ENCODE measurements at regions not wholly inside any gene's neighbourhood (a gene's known extent, or its start where the extent isn't known, plus 50 kb on each side); places are given as distances from the start of the nearest gene placed in this dataset.
A peak's percentile ranks its signal among the peaks of the same experiment; 100 is the strongest.

DNA sequence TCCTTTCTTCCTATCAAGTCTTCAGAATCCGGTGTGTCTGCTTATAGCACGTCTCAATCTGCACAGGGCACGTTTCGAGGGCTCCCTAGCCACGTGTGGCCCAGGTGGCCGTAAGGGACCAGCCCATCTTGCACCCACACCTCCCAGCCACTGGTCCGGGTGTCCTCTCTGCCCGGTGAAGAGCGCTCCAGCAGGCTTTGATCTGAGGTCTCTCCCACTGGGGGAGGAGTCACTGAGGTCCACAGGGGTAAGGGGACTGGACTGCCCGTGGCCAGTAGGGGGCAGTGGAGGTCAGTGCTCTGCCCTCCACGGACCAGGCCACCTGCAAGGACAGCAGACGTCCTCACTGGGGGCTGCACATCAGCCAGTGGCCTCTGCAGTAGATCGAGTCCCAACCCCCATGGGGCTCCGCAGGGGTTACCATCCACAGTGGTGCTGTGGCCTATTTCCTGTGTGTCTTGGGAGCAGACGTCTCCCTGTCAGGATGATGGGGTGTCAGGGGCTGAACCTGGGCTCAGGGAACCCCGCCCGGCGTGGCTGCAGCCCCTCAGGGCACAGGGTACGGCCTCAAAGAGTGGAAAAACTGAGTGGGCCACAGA is 204.1 kb upstream of the CIBAR2 start:
- TF ChIP-seq, protein P1, sequence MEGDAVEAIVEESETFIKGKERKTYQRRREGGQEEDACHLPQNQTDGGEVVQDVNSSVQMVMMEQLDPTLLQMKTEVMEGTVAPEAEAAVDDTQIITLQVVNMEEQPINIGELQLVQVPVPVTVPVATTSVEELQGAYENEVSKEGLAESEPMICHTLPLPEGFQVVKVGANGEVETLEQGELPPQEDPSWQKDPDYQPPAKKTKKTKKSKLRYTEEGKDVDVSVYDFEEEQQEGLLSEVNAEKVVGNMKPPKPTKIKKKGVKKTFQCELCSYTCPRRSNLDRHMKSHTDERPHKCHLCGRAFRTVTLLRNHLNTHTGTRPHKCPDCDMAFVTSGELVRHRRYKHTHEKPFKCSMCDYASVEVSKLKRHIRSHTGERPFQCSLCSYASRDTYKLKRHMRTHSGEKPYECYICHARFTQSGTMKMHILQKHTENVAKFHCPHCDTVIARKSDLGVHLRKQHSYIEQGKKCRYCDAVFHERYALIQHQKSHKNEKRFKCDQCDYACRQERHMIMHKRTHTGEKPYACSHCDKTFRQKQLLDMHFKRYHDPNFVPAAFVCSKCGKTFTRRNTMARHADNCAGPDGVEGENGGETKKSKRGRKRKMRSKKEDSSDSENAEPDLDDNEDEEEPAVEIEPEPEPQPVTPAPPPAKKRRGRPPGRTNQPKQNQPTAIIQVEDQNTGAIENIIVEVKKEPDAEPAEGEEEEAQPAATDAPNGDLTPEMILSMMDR (IDR thresholded peaks at IDR 0.05), result peak; percentile 90
- Mint-ChIP-seq H3K4me3 (ENCODE audit: unreplicated experiment) (no peak overlapping the region), H3K27ac (ENCODE audit: unreplicated experiment) (no peak overlapping the region), H3K4me1 (ENCODE audit: low read depth) (peaks cover 27% of the 10 kb centered on the region), H3K9me3 (ENCODE audit: low read depth) (no peaks in the 10 kb centered on the region), H3K36me3 (ENCODE audit: low read depth) (no peaks in the 10 kb centered on the region), H3K27me3 (ENCODE audit: low read depth) (peaks cover 9% of the 10 kb centered on the region)
- DNase-seq (ENCODE audit: low spot score), result no peak

DNA sequence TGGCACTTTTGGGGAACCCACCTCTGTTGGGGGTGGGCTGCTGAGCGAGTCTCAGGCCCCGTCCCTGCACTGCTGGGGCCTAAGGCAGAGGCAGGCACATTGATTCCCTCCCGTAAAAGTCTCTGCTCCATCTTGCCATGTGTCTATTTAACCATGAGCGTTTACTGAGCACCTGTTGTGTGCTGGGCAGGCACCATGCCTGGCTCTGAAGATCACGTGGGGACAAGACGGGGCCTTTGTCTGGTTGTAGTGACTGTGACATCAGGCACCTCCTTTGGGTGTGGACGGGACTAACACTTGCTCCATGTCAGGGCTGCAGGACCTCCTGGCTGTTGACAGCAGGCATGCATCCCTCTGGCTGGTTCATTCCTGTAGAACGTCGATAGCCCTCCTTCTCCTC is 204.7 kb upstream of the CIBAR2 start:
- no peak overlapping the region for H3K4me3 Mint-ChIP-seq (ENCODE audit: unreplicated experiment)
- H3K27me3 Mint-ChIP-seq (ENCODE audit: low read depth), result peaks cover 7% of the 10 kb centered on the region
- no peaks in the 10 kb centered on the region for H3K36me3 Mint-ChIP-seq (ENCODE audit: low read depth)
- TF ChIP-seq, protein P1 (IDR thresholded peaks at IDR 0.05), result no peak
- no peak for DNase-seq (ENCODE audit: low spot score)
- no peaks in the 10 kb centered on the region for H3K9me3 Mint-ChIP-seq (ENCODE audit: low read depth)
- H3K27ac Mint-ChIP-seq (ENCODE audit: unreplicated experiment), result no peak overlapping the region
- peaks cover 30% of the 10 kb centered on the region for H3K4me1 Mint-ChIP-seq (ENCODE audit: low read depth)

DNA sequence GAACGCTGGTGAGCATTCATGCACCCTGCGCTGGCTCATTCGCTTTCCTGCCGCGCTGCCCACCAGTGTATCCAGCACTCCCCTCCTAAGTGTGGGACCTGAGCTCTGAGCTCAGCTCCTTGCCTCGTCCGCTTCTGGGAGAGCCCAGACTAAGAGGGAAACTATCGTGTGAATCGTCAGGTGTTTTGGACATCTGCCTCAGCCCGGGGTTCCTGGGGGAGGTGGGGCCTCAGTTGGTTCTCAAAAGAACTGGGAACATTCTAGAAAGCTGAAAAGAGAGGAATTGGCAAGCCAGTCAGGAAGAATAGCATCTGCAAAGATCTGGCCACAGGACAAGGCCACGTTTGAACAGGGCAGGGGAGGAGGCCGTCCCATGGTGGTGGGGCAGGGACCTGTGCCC is 205.4 kb upstream of the CIBAR2 start:
- Mint-ChIP-seq H3K9me3 (ENCODE audit: low read depth) (no peaks in the 10 kb centered on the region), H3K4me1 (ENCODE audit: low read depth) (peaks cover 32% of the 10 kb centered on the region), H3K4me3 (ENCODE audit: unreplicated experiment) (no peak overlapping the region), H3K27me3 (ENCODE audit: low read depth) (peaks cover 2% of the 10 kb centered on the region), H3K27ac (ENCODE audit: unreplicated experiment) (no peak overlapping the region), H3K36me3 (ENCODE audit: low read depth) (no peaks in the 10 kb centered on the region)
- DNase-seq (ENCODE audit: low spot score), result no peak
- TF ChIP-seq, protein P1 (IDR thresholded peaks at IDR 0.05), result no peak

DNA sequence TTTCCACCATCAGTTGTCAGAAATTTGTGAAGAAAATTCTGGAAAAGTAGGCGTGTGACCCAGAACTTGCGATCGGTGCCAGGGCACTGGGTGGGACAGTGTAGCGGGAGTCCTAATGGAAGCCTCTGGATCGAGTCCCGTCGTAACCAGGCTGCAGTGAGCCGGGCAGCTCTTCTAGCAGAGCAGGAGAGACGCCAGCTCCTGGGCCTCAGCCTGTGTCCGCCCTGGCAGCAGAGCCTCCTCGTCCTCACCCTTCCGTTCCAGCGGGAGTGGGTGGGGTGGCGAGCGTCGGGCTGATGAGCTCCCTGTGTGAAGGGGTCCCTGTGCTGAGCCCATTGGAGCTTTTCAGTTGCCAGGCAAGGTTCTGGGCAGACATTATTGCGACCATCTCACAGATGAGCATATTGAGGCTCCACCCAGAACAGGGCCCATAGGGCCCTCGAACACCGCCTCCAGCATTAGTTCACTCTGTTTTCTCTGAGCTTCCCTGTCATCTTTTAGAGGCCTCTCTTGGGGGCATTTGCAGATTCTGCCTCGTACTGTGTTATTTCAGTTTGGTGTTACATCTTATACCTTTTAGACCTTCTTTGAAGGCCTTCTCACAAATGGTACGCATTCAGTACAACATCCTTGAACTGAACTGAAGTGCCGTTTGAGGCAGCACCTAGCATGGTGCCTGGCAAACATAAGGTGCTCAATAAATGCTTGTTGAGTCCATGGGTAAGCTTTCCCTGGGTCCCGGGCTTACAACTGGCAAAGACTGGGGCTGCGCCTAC is 207.1 kb upstream of the CIBAR2 start:
- Mint-ChIP-seq H3K27ac (ENCODE audit: unreplicated experiment) (no peak overlapping the region), H3K4me1 (ENCODE audit: low read depth) (peaks cover 30% of the 10 kb centered on the region), H3K9me3 (ENCODE audit: low read depth) (peaks cover 3% of the 10 kb centered on the region), H3K27me3 (ENCODE audit: low read depth) (peaks cover 2% of the 10 kb centered on the region), H3K4me3 (ENCODE audit: unreplicated experiment) (no peak overlapping the region), H3K36me3 (ENCODE audit: low read depth) (peaks cover 1% of the 10 kb centered on the region)
- TF ChIP-seq, protein P1 (IDR thresholded peaks at IDR 0.05), result no peak
- DNase-seq (ENCODE audit: low spot score), result no peak

DNA sequence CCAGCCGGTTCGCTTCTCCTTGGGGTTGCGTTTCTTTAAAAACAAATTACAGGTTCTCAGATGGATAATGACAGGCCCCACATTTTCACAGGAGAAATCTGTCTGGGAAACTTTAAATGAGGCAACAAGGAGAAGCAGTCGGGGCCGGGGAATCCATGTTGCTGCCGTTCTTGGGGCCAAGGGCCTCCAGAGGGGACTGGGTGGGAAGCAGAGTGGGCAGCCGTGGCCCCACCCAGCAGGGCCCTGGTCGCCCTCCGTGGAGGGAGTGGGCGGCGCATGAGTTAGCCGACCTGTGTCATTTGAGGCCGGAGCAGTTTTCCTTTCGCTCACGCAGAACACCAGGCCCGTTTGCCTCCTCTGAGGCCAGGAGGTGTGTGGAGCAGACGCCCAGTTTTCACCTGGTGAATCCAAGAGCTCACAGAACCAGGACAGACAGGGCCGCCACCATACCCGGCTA is 207.7 kb upstream of the CIBAR2 start:
- Mint-ChIP-seq H3K9me3 (ENCODE audit: low read depth) (peaks cover 3% of the 10 kb centered on the region), H3K27me3 (ENCODE audit: low read depth) (peaks cover 2% of the 10 kb centered on the region), H3K36me3 (ENCODE audit: low read depth) (peaks cover 1% of the 10 kb centered on the region), H3K4me1 (ENCODE audit: low read depth) (peaks cover 30% of the 10 kb centered on the region), H3K4me3 (ENCODE audit: unreplicated experiment) (no peak overlapping the region), H3K27ac (ENCODE audit: unreplicated experiment) (no peak overlapping the region)
- no peak for DNase-seq (ENCODE audit: low spot score)
- TF ChIP-seq, protein P1 (IDR thresholded peaks at IDR 0.05), result no peak

All from chondrocyte (in vitro differentiated cells).